ENCODE measurements at regions not wholly inside any gene's neighbourhood (a gene's known extent, or its start where the extent isn't known, plus 50 kb on each side); places are given as distances from the start of the nearest gene placed in this dataset.

DNA sequence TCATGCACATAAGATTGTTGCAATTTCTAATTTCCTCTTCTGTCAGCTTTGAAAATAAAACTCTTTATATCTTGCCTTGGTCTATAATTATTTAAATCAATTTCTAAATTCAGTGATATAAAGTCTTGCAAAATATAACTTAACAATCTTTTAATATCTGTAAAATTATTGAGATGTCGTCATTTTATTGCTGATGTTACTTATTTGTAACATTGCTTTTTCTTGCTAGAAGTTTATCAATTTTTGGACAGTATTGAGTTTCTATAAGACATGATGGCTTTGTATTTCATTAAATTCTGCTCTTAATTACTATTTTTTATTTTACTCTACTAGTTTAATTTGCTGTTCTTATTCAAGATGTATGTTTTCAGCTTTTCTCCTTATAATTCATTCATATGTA lies 1036.5 kb downstream of the TMEM182 start:
- TF ChIP-seq, protein P1, sequence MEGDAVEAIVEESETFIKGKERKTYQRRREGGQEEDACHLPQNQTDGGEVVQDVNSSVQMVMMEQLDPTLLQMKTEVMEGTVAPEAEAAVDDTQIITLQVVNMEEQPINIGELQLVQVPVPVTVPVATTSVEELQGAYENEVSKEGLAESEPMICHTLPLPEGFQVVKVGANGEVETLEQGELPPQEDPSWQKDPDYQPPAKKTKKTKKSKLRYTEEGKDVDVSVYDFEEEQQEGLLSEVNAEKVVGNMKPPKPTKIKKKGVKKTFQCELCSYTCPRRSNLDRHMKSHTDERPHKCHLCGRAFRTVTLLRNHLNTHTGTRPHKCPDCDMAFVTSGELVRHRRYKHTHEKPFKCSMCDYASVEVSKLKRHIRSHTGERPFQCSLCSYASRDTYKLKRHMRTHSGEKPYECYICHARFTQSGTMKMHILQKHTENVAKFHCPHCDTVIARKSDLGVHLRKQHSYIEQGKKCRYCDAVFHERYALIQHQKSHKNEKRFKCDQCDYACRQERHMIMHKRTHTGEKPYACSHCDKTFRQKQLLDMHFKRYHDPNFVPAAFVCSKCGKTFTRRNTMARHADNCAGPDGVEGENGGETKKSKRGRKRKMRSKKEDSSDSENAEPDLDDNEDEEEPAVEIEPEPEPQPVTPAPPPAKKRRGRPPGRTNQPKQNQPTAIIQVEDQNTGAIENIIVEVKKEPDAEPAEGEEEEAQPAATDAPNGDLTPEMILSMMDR (IDR thresholded peaks at IDR 0.05): no peak
- intact Hi-C loops (cut with DNase I, micrococcal nuclease): no loop called here
- H3K27me3 ChIP-seq (ENCODE audit: control insufficient read depth in 1 of 2, insufficient read depth in 2 of 2, low read length in 2 of 2): no peaks in the 10 kb centered on the region
- Mint-ChIP-seq H3K4me1 (ENCODE audit: low read depth) (no peaks in the 10 kb centered on the region), H3K36me3 (ENCODE audit: low read depth) (no peaks in the 10 kb centered on the region), H3K9me3 (peaks cover 6% of the 10 kb centered on the region), H3K27me3 (no peaks in the 10 kb centered on the region), H3K27ac (no peak overlapping the region), H3K4me3 (no peak overlapping the region)
- H3K36me3 ChIP-seq (ENCODE audit: insufficient read depth, low read length): no peaks in the 10 kb centered on the region
- H3K4me3 ChIP-seq (ENCODE audit: low read length): no peak overlapping the region
- no peak overlapping the region for H3K27ac ChIP-seq (ENCODE audit: low read depth in 1 of 2, low read length in 2 of 2)
- POLR2A ChIA-PET: no interaction called here
- no peak for ATAC-seq (ENCODE audit: poor library complexity)
- peaks cover 0 to 14% of the 10 kb centered on the region in 2 experiments for H3K9me3 ChIP-seq (ENCODE audit: control insufficient read depth in 1 of 2, insufficient read depth in 1 of 2, low read length in 2 of 2)
- DNase-seq: no peak
- H3K4me1 ChIP-seq (ENCODE audit: insufficient read depth, low read length): no peaks in the 10 kb centered on the region
- CTCF ChIA-PET: no interaction called here

GRCh38 chr2:103804013-103804412 lies 1042.2 kb downstream of the TMEM182 start:
- no peaks in the 10 kb centered on the region for H3K36me3 Mint-ChIP-seq (ENCODE audit: low read depth)
- H3K4me3 Mint-ChIP-seq: no peak overlapping the region
- no peaks in the 10 kb centered on the region for H3K27me3 ChIP-seq (ENCODE audit: control insufficient read depth in 1 of 2, insufficient read depth in 2 of 2, low read length in 2 of 2)
- CTCF ChIA-PET: no interaction called here
- H3K9me3 Mint-ChIP-seq: peaks cover 15% of the 10 kb centered on the region
- H3K4me1 ChIP-seq (ENCODE audit: insufficient read depth, low read length): no peaks in the 10 kb centered on the region
- intact Hi-C loops (cut with DNase I, micrococcal nuclease): no loop called here
- DNase-seq (no peak), ATAC-seq (ENCODE audit: poor library complexity) (no peak)
- peaks cover 0 to 13% of the 10 kb centered on the region in 2 experiments for H3K9me3 ChIP-seq (ENCODE audit: control insufficient read depth in 1 of 2, insufficient read depth in 1 of 2, low read length in 2 of 2)
- H3K36me3 ChIP-seq (ENCODE audit: insufficient read depth, low read length): no peaks in the 10 kb centered on the region
- no peak overlapping the region for H3K27ac ChIP-seq (ENCODE audit: low read depth in 1 of 2, low read length in 2 of 2)
- no peak overlapping the region for H3K27ac Mint-ChIP-seq
- POLR2A ChIA-PET: interaction anchor here (0.6 kb wide), 1 partner anchor 364 kb away, joined by 3 read pairs; no protein-coding TSS in a partner anchor
- TF ChIP-seq, protein P1 (IDR thresholded peaks at IDR 0.05): no peak
- H3K4me3 ChIP-seq (ENCODE audit: low read length): no peak overlapping the region
- H3K27me3 Mint-ChIP-seq: no peaks in the 10 kb centered on the region
- H3K4me1 Mint-ChIP-seq (ENCODE audit: low read depth): no peaks in the 10 kb centered on the region

GRCh38 chr2:103805746-103806145 lies 1043.9 kb downstream of the TMEM182 start:
- Mint-ChIP-seq H3K27me3 (no peaks in the 10 kb centered on the region), H3K9me3 (peaks cover 15% of the 10 kb centered on the region), H3K27ac (no peak overlapping the region), H3K4me3 (no peak overlapping the region), H3K4me1 (ENCODE audit: low read depth) (no peaks in the 10 kb centered on the region), H3K36me3 (ENCODE audit: low read depth) (no peaks in the 10 kb centered on the region)
- ATAC-seq (ENCODE audit: poor library complexity): no peak
- Histone ChIP-seq H3K9me3 (ENCODE audit: control insufficient read depth in 1 of 2, insufficient read depth in 1 of 2, low read length in 2 of 2) (peaks cover 0 to 9% of the 10 kb centered on the region in 2 experiments), H3K27me3 (ENCODE audit: control insufficient read depth in 1 of 2, insufficient read depth in 2 of 2, low read length in 2 of 2) (no peaks in the 10 kb centered on the region), H3K4me3 (ENCODE audit: low read length) (no peak overlapping the region), H3K4me1 (ENCODE audit: insufficient read depth, low read length) (no peaks in the 10 kb centered on the region), H3K27ac (ENCODE audit: low read depth in 1 of 2, low read length in 2 of 2) (no peak overlapping the region), H3K36me3 (ENCODE audit: insufficient read depth, low read length) (no peaks in the 10 kb centered on the region)
- ChIA-PET CTCF (no interaction called here), POLR2A (no interaction called here)
- intact Hi-C loops (cut with DNase I, micrococcal nuclease): no loop called here
- no peak for DNase-seq
- TF ChIP-seq, protein P1 (IDR thresholded peaks at IDR 0.05): no peak
